ENCODE measurements at regions not wholly inside any gene's neighbourhood (a gene's known extent, or its start where the extent isn't known, plus 50 kb on each side); places are given as distances from the start of the nearest gene placed in this dataset.

- H3K27ac ChIP-seq = no peak overlapping the region
- no peak for DNase-seq
- no peak for TF ChIP-seq POLR2A (IDR thresholded peaks at IDR 0.05)
- TF ChIP-seq CTCF (IDR thresholded peaks at IDR 0.05) = no peak
- no peaks in the 10 kb centered on the region for H3K9me3 ChIP-seq
- no peak overlapping the region for H3K4me3 ChIP-seq
- intact Hi-C loops (cut with DNase I; ENCODE audit: low total_unique reads) = no loop called here
- H3K27me3 ChIP-seq = no peaks in the 10 kb centered on the region
- no peaks in the 10 kb centered on the region for H3K4me1 ChIP-seq
- H3K36me3 ChIP-seq = no peaks in the 10 kb centered on the region
Measured at GRCh38 chr9:118991366-118992285, 377.6 kb downstream of the BRINP1 start.

- no peaks in the 10 kb centered on the region for H3K27me3 ChIP-seq
- no peaks in the 10 kb centered on the region for H3K4me1 ChIP-seq
- no peaks in the 10 kb centered on the region for H3K9me3 ChIP-seq
- intact Hi-C loops (cut with DNase I; ENCODE audit: low total_unique reads) = no loop called here
- H3K4me3 ChIP-seq = no peak overlapping the region
- TF ChIP-seq POLR2A (IDR thresholded peaks at IDR 0.05) (no peak), CTCF (IDR thresholded peaks at IDR 0.05) (no peak)
- H3K27ac ChIP-seq = no peak overlapping the region
- DNase-seq = no peak
- H3K36me3 ChIP-seq = no peaks in the 10 kb centered on the region
Measured at GRCh38 chr9:118992813-118993794, 376.1 kb downstream of the BRINP1 start.

GRCh38 chr9:118993965-118994364 is 375.3 kb downstream of the BRINP1 start:
- no peak overlapping the region for H3K27ac ChIP-seq
- no peaks in the 10 kb centered on the region for H3K4me1 ChIP-seq
- H3K9me3 ChIP-seq = no peaks in the 10 kb centered on the region
- no peak for TF ChIP-seq CTCF (IDR thresholded peaks at IDR 0.05)
- no peak for TF ChIP-seq POLR2A (IDR thresholded peaks at IDR 0.05)
- no peaks in the 10 kb centered on the region for H3K27me3 ChIP-seq
- no peaks in the 10 kb centered on the region for H3K36me3 ChIP-seq
- DNase-seq = no peak
- intact Hi-C loops (cut with DNase I; ENCODE audit: low total_unique reads) = no loop called here
- H3K4me3 ChIP-seq = no peak overlapping the region

GRCh38 chr9:119002491-119002890 is 366.7 kb downstream of the BRINP1 start:
- no peaks in the 10 kb centered on the region for H3K9me3 ChIP-seq
- DNase-seq = no peak
- TF ChIP-seq POLR2A (IDR thresholded peaks at IDR 0.05) (no peak), CTCF (IDR thresholded peaks at IDR 0.05) (no peak)
- no peaks in the 10 kb centered on the region for H3K36me3 ChIP-seq
- H3K4me3 ChIP-seq = no peak overlapping the region
- H3K4me1 ChIP-seq = peaks cover 0 to 6% of the 10 kb centered on the region in 2 donors
- H3K27me3 ChIP-seq = no peaks in the 10 kb centered on the region
- H3K27ac ChIP-seq = no peak overlapping the region
- intact Hi-C loops (cut with DNase I; ENCODE audit: low total_unique reads) = no loop called here
